Skin of body (tissue), 1 donor: ENCODE measurements at regions not wholly inside any gene's neighbourhood (a gene's known extent, or its start where the extent isn't known, plus 50 kb on each side); places are given as distances from the start of the nearest gene placed in this dataset.
"Not testable (repeated sequence)": the region's sequence is repeated elsewhere in the genome, so short reads cannot be mapped to it uniquely, and the experiment has no call there.

ENCODE experiments used
- DNase-seq: peaks from one replicate; lab custom pipeline; 2025; lab: John Stamatoyannopoulos, UW

DNA sequence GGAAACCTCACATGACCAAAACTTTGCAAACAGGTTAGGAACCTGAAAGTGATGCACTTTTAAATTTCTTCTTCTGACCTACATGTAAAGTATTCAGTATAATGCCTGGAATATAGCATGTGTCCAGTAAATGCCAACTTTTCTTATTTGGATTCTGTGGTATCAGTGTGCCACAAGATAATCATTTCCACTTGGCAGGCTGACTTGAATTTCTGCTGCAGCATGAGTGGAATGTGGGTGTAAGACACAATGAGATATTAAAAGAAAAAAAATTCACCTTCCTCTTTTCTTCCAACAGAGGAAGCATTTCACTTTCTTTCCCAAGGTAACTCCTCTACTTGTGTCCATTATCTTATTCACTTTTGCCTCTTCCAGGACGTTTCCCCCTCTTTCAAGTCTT lies 141.9 kb upstream of the PRKD1 start:
- DNase-seq, result no peak

DNA sequence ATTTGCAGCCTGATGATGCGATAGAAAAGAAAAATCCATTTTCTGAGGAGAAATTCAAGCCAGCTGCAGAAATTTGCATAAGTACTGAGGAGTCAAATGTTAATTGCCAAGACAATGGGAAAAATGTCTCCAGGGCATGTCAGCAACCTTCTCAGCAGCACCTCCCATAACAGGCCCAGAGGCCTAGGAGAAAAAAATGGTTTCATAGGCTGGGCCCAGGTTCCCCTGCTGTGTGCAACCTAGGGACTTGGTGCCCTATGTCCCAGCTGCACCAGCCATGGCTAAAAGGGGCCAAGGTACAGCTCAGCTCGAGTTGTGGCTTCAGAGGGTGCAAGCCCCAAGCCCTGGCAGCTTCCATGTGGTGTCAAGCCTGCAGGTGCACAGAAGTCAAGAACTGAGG lies 144.8 kb upstream of the PRKD1 start:
- not testable (repeated sequence) for DNase-seq

DNA sequence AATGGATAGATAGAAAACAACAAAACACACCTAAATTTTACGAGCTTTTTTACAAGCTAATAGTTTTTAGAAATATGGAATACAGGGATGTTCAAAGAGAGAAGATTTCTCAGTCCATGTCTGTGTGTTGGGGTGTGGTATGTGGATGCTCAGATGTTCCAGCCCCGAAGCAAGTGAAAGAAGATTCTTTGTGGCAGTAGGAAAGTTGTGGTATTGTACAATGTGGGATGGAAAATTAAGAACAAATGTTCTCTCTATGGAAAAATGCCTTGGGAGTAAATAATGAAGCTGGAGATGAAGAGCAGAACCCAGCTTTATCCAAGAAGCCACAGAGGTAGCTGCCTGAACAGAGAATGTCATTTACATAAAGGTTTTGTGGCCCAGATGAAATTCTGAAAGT lies 150.3 kb upstream of the PRKD1 start:
- peak; percentile 38 for DNase-seq

DNA sequence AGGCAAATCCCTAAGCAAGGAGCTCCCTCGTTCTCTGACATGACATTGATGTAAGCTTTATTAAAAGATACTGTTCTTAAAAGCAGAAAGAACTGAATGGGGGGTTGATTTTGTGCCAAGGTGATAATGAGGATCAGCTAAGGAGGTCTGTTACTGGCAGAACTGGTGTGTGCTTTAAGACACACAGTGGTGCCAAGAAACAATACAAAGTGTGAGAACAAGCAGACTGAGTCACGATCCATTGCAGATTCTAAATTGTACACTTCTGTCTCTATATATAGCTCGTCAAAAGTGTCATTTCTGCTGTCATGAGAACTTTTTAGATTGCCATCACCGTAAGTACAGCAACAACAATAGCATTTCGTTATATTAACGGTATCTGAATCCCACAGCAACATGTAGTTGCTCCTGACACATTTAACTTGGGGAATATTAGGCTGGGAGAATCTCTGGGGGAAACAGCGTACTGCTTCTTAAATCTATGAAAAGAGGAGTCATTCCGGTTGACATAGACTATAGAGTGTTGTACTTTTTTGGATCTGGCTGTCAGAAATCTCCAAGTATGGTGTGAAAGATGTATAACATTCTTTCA lies 151.3 kb upstream of the PRKD1 start:
- no peak for DNase-seq

DNA sequence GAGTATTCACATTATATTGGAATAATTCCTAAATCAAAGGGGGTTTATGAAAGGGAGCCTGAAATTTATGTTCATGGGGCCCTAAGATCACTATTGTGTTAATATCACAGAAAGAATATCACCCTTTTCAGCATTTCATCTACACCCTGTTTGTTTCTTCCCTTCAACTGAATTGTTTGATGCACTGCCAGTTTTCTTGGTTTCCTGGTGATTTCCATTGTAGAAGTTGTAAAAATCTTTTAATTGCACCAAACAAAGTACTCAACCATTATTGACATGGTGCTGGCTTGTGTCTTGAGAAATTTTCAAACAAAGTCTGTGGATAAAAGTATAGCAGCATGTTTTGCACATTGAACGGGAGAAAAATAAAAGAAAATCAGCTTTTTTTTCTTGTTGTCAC lies 154.8 kb upstream of the PRKD1 start:
- DNase-seq, result no peak

DNA sequence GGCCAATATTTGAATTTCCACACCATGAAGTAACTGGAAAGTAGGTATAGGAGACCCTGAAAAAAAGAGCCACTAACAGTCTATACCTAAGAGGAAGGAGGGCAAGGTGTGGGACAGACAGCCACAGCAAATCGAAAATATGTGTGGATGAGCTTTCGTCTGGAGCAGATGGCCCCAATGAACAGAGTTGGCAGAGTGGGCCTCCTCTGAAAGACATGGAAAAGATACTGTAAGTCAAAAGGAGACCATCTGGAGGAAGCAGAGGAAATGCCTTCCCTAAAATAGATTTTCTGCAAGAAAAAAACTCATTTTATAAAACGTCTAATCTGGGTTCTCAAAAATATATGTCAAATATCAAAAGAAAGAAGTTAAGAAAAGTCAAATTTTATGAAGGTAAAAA lies 157.2 kb upstream of the PRKD1 start:
- DNase-seq, result no peak

DNA sequence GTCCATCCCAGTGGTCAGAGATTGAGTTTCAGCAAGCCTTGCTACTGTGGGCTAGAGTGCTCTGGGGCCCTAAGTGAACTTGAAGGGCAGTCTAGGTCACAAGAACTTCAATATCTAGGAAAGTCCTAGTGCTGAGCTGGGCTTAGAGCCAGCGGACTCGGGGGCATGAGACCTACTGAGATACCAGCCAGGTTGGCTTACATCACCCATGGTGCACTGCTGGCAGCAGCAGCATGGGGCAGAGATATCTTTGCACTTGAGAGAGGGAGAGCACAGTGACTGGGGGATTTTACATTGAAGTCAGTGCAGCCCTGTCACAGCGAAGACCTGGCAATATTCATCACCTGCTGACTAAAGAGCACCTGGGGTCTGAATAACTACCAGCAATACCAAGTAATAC lies 158.3 kb upstream of the PRKD1 start:
- no peak for DNase-seq

DNA sequence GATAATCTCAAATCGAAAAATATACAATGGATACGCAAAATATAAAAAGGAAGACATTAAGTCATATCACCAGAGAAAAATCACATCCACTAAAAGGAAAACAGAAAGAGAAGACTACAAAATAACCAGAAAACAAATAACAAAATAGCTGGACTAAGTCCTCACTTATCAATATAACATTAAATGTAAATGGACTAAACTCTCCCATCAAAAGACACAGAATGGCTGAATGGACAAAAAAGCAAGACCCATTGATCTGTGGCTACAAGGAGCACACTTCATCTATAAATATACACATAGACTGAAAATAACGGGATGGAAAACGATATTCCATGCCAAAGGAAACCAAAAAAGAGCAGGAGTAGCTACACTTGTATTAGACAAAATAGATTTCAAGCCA lies 161.0 kb upstream of the PRKD1 start:
- no peak for DNase-seq

DNA sequence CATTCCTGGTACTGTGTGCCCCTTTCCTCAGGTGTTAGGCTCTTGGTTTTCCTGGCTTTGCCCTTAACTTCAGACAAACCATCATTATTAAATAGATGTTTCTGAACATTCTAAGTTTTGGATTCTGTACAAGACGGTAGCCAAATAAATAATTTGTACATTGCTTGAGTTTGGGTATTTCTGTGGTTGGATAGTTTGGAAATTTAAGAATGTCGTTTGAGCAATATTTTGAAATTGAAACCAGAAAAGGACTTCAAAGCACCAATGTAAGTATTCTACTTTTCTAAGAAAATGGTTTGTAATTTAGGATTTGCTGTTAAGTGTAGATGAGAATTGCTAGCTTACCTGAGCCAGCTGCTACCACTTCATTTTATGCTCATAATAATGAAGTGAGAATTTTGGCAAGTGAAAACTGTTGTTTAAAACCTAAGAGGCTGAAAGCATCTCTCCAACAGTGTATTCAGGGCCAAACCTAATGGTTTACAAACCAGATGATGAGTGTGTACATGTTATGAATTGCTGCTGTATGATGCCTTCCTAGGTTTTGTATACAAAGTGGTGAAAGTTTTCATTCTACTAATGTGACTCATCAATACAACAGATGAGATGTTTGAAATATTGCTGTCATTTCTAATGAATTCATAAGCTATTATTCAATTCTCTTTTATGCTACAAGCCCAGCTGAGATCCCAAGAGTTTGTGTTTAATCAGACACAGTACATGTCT lies 181.5 kb upstream of the PRKD1 start:
- no peak for DNase-seq

DNA sequence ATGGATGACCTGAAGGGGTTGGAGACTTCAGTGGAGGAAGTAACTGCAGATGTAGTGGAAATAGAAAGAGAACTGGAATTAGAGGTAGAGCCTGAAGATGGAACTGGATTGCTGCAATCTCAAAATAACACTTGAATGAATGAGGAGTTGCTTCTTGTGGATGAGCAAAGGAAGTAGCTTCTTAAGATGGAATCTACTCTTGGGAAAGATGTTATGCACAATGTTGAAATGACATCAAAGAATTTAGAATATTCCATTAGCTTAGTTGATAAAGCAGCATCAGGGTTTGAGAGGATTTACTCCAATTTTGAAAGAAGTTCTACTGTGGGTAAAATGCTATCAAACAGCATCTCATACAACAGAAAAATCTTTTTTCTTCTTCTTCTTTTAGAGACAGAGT lies 186.4 kb upstream of the PRKD1 start:
- DNase-seq, result no peak

DNA sequence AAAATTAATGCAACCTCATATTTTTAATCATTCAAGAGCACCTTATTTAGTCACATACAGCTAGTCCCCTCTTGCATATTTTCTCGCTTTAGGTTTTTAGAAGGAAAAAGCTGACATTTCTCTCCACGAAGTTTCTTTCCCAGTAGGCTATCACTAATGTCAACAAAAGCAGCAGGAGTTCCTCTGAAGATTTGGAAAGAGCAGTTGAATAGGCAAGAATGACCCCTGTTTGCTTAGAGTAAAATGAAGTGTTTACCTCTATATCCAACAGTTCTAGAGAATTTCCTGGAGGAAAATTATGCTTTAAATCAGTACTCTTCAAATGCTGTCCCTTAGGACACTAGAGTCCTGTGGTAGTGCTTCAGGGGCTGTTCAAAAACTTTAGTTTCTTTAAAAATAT lies 188.1 kb upstream of the PRKD1 start:
- DNase-seq, result no peak

DNA sequence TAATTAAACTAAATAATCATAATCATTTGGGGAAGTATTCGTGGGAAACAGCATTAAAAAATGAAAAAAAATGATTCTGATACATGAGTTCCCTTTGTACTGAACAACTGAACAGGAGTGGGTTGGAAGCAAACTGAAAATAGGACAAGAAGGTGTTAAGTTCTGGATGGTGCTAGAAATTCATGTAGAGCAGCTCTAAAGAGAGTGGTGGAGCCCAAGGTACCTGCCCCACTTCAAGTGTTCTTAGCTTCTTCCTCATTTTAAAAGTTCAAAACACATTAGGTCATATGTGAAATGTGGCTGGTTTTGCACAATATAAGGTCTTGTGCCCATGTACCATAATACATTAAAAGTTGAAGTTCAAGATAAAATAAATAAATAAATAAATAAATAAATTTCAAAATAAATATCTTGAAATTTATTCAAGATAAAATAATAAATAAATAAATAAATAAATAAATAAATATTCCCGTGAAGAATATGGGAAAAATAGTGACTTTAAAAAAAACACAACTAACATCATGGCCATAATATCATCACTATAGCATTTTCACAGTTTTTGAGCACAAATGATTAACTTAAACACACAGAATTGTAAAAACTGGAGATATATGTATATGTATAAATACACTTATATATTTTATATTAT lies 191.5 kb upstream of the PRKD1 start:
- no peak for DNase-seq

DNA sequence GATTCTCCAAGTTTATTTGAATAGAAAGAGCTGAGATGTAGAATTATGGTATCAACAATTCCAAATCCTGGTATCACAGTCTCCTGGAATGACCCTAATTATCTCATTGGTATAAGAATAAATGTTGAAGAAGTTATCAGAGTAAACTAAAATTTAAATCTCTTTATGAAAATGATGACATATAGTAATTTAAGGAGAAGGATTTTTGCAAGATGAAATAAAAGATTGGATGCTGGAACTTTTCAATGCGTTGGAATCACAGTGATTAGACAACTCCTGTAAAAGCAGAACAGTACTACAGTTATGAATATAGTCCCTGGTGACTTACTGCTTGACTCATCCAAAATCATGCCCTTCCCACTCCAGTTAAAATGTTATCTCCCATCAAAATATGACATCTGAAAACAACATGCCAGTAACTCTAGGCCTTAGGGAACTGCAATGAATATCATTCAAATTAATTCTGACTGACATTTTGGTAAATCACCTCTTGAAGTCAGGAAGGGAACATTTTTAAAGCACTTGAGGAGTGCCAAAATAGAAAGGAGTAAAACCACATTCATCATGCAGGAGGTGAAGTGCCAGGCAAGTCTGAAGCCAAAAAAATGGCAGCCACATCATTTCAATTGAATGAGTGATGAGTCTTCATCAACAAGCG lies 197.8 kb upstream of the PRKD1 start:
- DNase-seq, result no peak

DNA sequence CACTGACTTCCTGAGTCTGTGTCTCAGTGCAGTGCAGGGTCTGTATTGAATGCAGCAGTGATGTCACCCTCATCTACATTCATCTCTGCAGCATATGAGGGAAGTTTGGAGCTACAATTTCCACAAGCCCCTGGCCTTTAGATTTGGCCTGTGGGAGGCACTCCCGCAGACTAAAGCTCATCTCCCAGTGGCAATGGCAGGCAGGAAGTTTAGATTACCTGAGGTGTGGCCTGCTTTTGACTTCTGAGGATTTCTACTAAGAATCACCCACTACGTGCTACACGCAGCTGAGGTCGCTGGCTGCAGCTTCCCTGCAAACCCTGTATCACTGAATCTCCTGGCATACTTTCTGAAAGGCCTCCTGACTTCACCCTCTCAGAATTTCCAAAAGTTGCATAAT lies 202.2 kb upstream of the PRKD1 start:
- DNase-seq, result no peak

DNA sequence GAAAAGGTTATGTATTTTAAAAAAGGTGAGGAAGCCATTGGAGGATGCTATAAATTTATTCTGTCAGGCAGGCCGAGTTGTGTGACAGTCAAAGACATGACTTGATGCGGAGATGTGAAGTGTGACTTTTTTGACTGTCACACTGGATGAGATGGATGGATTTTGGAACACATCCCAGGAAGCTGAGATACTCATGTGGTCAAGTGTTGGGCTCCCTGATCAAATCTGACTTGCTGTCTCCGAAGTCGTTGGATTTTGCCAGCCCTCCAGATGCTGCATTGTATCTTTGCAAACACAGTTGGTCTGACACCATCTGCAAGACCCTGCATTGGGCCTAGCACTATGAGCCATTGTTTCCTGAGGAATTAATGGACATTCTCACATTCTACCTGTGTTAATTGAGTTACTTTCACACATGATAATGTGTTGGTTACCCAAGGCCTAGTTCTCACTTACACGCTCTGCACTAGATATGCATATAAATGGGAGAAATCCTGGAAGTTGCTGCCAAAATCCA lies 204.0 kb upstream of the PRKD1 start:
- no peak for DNase-seq

DNA sequence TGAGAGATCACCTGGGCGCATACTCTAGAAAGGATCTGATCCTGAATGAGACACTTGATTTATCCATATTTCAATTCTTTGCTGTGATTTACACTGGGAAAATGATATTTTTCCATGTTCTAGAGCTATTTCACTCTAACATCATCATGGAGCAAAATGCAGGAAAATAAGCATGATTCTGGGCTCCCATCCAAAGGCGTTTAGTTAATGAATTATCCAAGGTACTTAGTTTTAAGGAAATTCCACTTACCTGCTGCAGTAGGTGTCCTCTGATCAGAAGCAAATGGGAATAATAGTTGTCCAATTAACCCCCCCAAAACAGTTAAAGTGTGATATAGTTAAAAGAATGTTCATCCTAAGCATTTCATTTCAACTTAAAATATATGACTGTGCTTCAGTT lies 204.5 kb upstream of the PRKD1 start:
- DNase-seq, result no peak

DNA sequence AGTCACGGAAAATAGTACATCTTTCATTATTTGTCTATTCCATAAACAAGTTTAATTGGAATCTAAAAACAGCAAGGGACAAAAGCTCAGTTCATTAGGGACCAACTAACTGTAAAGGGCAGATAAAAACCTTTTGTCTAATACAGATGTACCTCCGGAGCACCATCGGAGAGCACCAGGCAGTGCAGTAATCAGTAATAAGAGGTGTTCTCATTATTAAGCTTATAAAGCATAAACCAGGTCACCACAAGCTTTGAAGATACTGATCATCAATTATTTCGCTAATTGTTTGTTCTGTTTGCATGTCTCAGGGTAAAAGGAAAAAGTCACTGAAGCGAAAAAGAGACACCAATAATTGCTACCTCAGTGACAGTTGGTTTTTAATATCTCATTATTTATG lies 207.3 kb upstream of the PRKD1 start:
- no peak for DNase-seq

DNA sequence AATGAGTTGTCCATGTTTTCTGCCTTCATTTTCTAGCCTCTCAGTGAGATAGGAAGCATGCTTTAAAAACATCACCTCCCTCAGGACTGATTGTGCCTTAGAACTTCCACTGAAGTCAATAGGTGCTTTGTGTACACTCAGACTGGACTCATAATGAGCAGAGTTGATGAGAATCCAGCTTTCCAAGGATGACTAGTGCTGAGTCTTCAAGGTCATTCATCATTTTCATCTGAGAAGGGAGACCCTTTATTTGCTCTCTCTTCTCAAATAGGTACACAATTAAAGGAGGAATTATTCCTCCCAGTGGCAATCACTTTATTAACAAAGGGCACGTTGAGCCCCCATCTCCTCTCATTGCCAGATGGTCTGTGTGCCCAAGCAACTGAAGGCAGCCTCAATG lies 210.9 kb upstream of the PRKD1 start:
- DNase-seq, result no peak

DNA sequence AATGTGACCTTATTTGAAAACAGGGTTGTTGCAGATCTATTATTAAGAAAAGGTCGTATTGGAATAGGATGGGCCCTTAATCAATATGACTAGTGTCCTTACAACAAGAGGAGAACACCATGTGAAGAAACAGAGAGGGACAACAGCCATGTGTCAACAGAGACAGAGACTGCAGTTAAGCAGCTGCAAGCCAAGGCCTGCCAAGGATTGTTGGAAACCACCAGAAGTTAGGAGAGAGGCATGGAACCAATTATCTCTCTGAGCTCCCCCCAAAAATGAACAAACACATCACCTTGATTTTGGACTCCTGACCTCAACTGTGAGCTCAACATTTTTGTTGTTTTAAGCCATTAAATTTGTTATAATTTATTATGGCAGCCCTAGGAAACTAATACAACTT lies 214.6 kb upstream of the PRKD1 start:
- DNase-seq, result peak; percentile 60

DNA sequence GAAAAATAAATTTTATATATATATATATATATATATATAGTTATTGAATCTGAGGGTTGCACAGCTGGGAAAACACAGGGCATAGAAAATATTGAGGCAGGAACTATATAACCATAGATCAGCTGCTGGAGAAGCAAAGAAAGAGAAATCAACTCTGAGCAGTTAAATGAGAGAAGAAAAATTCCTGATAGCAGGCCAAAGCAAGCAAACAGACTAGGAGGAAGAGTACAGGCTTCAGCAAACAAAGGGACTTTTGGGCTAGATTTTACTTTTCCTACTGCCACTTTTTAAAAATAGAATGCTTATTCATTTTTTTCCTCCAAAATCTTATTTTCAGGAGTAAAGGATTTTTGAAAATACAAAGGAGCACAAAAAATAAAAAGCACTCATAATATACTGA lies 216.0 kb upstream of the PRKD1 start:
- no peak for DNase-seq

DNA sequence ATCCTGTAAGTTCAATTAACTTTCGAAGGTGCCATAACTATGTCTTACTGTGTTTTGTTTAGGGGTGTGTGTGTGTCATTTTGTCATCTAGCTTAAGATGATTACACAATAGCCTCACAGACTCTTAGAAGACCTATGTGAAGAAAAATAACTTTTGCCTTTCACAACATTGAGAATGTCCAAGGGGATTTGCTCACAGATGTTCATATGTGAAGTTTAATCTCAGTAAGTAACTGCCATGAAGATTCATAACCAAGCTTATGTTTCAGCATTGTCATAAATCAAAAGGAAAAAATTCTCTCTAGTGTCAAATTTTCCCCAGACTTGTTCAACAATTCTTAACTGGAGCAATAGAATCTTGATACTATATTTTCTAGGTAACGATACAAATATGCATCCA lies 226.1 kb upstream of the PRKD1 start:
- DNase-seq, result peak; percentile 82

DNA sequence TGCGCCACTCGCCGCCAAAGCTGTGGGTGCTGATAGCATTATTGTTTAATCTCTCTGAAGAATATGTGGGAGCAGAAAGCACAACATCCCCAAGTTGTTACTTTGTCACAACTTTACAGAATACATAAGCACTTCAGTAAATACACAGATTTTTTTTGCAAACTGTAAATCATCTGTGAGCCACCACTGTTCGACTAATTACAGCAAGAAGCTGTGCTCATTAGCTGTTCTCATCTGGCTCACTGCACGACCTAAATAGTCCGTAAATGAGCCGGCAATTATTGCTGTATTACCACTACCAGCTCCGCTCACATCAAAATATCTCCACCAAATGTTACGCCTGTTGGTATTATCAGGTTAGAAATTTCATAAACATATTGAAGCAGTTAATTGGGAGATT lies 228.9 kb upstream of the PRKD1 start:
- no peak for DNase-seq
